ENCODE measurements at regions not wholly inside any gene's neighbourhood (a gene's known extent, or its start where the extent isn't known, plus 50 kb on each side); places are given as distances from the start of the nearest gene placed in this dataset.

DNA sequence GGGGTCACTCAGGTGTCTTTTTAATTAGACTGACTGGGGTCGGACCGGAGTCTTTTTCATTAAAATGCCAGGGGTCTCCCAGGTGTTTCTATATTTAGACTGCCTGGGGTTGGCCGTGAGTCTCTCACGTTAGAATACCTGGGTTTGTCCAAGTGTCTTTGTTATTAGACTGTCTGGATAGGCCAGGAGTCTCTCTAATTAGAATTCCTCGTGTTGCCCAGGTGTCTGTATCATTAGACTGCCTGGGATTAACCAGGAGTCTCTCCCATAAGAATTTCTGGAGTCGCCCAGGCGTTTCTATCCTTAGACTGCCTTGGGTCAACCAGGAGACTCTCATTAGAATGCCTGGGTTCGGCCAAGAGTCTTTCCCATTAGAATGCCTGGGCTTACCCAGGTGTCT, 1445.7 kb downstream of the UQCRFS1 start:
- TF ChIP-seq, protein P1, sequence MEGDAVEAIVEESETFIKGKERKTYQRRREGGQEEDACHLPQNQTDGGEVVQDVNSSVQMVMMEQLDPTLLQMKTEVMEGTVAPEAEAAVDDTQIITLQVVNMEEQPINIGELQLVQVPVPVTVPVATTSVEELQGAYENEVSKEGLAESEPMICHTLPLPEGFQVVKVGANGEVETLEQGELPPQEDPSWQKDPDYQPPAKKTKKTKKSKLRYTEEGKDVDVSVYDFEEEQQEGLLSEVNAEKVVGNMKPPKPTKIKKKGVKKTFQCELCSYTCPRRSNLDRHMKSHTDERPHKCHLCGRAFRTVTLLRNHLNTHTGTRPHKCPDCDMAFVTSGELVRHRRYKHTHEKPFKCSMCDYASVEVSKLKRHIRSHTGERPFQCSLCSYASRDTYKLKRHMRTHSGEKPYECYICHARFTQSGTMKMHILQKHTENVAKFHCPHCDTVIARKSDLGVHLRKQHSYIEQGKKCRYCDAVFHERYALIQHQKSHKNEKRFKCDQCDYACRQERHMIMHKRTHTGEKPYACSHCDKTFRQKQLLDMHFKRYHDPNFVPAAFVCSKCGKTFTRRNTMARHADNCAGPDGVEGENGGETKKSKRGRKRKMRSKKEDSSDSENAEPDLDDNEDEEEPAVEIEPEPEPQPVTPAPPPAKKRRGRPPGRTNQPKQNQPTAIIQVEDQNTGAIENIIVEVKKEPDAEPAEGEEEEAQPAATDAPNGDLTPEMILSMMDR (IDR thresholded peaks at IDR 0.05; ENCODE audit: low read depth, low read length), result no peak
- no peak for DNase-seq (ENCODE audit: extremely low read depth, low read depth)

DNA sequence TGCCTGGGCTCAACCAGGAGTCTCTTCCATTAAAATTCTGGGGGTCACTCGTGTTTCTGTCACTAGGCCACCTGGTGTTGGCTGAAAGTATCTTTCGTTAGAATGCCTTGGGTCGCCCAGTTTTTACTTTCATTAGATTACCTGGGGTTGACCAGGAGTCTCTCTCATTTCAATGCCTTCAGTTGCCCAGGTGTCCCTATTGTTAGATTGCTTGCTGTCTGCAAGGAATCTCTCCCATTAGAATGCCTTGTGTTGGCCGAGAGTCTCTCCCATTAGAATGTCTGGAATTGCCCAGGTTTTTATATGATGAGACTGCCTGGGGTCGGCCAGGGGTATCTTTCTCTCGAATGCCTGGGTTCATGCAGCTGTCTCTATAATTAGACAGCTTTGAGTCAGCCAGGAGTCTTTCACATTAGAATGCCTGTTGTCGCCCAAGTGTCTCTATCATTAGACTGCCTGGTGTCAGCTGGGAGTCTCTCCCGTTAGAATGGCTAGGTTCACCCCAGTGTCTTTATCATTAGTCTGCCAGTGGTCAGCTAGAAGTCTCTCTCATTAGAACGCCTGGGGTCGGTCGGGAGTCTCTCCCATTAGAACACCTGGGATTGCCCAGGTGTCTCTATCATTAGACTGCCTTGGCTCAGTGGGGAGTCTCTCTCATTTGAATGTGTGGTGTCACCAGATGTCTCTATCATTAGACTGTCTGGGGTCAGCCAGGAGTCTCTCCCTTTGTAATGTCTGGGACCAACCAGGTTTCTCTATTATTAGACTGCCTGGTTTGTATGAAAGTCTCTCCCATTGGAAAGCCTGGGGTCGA, 1446.8 kb downstream of the UQCRFS1 start:
- no peak for DNase-seq (ENCODE audit: extremely low read depth, low read depth)
- TF ChIP-seq, protein P1 (IDR thresholded peaks at IDR 0.05; ENCODE audit: low read depth, low read length), result no peak

DNA sequence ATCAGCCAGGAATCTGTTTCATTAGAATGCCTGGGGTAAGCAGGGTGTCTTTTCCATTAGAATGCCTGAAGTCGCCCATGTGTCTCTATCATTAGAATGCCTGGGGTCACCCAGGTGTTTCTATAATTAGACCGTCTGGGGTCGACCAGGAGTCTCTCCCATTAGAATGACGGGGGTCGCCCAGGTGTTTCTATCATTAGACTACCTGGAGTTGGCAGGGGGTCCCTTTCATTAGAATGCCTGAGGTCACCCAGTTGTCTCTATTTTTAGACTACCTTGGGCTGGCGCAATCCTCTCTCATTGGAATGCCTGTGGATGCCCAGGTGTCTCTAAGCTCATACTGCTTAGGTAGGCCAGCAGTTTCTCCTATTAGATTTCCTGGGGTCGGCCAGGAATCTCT, 1447.6 kb downstream of the UQCRFS1 start:
- DNase-seq (ENCODE audit: extremely low read depth, low read depth), result no peak
- TF ChIP-seq, protein P1 (IDR thresholded peaks at IDR 0.05; ENCODE audit: low read depth, low read length), result no peak

DNA sequence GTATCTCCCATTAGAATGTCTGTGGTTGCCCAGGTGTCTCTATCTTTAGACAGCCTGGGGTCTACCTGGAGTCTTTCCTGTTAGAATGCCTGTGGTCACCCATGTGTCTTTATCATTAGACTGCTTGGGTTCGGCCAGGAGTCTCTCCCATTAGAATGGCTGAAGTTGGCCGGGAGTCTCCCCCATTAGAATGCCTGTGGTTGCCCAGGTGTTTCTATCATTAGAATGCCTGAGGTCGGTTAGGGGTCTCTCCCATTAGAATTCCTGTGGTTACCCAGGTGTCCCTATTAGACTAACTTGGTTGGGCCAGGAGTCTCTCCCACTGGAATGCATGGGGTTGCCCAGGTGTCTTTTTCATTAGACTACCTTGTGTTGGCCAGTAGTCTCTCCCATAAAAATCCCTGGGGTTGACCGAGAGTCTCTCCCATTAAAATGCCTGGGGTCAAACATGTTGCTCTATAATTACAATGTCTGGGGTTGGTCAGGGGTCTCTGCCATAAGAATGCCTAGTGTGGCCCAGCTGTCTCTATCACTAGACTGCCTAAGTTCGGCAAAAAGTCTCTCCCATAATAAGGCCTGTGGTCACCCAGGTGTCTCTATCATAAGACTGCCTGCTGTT, 1448.7 kb downstream of the UQCRFS1 start:
- TF ChIP-seq, protein P1 (IDR thresholded peaks at IDR 0.05; ENCODE audit: low read depth, low read length), result no peak
- DNase-seq (ENCODE audit: extremely low read depth, low read depth), result no peak

DNA sequence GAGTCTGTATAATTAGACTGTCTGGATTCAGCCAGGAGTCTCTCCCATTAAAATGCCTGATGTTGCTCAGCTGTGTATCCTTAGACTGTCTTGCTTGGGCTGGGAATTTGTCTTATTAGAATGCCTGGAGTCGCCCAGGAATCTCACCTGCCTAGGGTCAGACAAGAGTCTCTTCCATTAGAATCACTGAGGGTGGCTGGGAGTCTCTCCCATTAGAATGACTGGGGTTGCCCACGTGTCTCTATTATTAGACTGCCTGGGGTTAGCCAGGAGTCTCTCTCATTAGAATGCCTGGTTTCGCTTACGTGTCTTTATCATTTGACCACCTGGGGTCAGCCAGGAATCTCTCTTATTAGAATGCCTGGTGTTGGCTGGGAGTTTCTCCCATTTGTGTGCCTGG, 1450.0 kb downstream of the UQCRFS1 start:
- TF ChIP-seq, protein P1 (IDR thresholded peaks at IDR 0.05; ENCODE audit: low read depth, low read length), result no peak
- DNase-seq (ENCODE audit: extremely low read depth, low read depth), result no peak

DNA sequence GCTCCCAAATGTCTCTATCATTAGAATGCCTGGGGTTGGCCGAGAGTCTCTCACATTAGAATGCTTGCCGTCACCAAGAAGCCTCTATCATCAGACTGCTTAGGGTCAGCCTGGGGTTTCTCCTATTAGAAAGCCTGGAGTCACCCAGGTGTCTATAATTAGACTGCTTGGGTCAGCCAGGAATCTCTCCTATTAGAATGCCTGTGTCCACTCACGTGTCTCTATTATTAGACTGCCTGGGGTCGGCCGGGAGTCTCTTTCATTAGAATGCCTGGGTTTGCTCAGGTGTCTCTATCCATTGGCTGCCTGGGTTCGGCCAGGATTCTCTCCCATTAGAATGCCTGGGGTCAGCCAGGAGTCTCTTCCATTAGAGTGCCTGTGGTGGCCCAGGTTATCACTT, 1453.1 kb downstream of the UQCRFS1 start:
- TF ChIP-seq, protein P1 (IDR thresholded peaks at IDR 0.05; ENCODE audit: low read depth, low read length), result no peak
- DNase-seq (ENCODE audit: extremely low read depth, low read depth), result no peak

All from AG09319 (cell line).